GM23338 (cell line): ENCODE measurements at regions not wholly inside any gene's neighbourhood (a gene's known extent, or its start where the extent isn't known, plus 50 kb on each side); places are given as distances from the start of the nearest gene placed in this dataset.

Experiments used
- ATAC-seq: fragments of 200-7000 bp; cut with Tn5 transposase; 3 replicates; pipeline ENCODE4 v1.9.1; 2020
- DNase-seq: peaks from one replicate; pipeline ENCODE4 v3.0.0-alpha.2; 2015; ENCODE audit warnings: low spot score
- H2AFZ ChIP-seq: fragments of 200-600 bp; sonication (generic); 2 replicates; pipeline ENCODE4 v1.8.0; 2016; ENCODE audit warnings: antibody characterized with exemption, mild to moderate bottlenecking, moderate library complexity
- H3F3A ChIP-seq: fragments of 200-600 bp; sonication (generic); replicated peaks from 2 replicates; pipeline ENCODE4 v1.8.0; 2017; ENCODE audit warnings: antibody characterized with exemption, mixed run types, low read depth
- H3K27ac ChIP-seq: fragments of 200-600 bp; sonication (generic); 2 replicates; pipeline ENCODE4 v1.6.1; 2016; ENCODE audit warnings: low read depth
- H3K27me3 ChIP-seq: fragments of 200-600 bp; sonication (generic); 2 replicates; pipeline ENCODE4 v1.8.0; 2016; ENCODE audit warnings: mild to moderate bottlenecking, mixed run types, moderate library complexity; ENCODE audit not compliant: insufficient read depth
- H3K36me3 ChIP-seq: fragments of 200-600 bp; sonication (generic); 2 replicates; pipeline ENCODE4 v1.8.0; 2016; ENCODE audit warnings: mild to moderate bottlenecking; ENCODE audit not compliant: insufficient read depth
- H3K4me1 ChIP-seq: fragments of 200-600 bp; sonication (generic); 2 replicates; pipeline ENCODE4 v1.8.0; 2016; ENCODE audit warnings: mild to moderate bottlenecking, moderate library complexity; ENCODE audit not compliant: insufficient read depth
- H3K4me2 ChIP-seq: fragments of 200-600 bp; sonication (generic); 2 replicates; pipeline ENCODE4 v1.7.1; 2017; ENCODE audit warnings: mixed run types
- H3K4me3 ChIP-seq: fragments of 200-600 bp; sonication (generic); 2 replicates; pipeline ENCODE4 v1.6.1; 2016; ENCODE audit warnings: mixed run types
- H3K79me2 ChIP-seq: fragments of 200-600 bp; sonication (generic); replicated peaks from 2 replicates; pipeline ENCODE4 v1.8.0; 2017; ENCODE audit warnings: mild to moderate bottlenecking; ENCODE audit not compliant: insufficient read depth
- H3K9me2 ChIP-seq: fragments of 200-600 bp; sonication (generic); 2 replicates; pipeline ENCODE4 v1.8.0; 2017; ENCODE audit not compliant: insufficient read depth
- H4K20me1 ChIP-seq: fragments of 200-600 bp; sonication (generic); replicated peaks from 2 replicates; pipeline ENCODE4 v1.8.0; 2017; ENCODE audit warnings: mild to moderate bottlenecking; ENCODE audit not compliant: insufficient read depth
- H3K27ac Mint-ChIP-seq: 2 replicates; pipeline ENCODE4 v1.8.0; 2020; ENCODE audit warnings: inconsistent platforms, mild to moderate bottlenecking, moderate library complexity, mixed read lengths
- H3K27me3 Mint-ChIP-seq: 3 replicates; pipeline ENCODE4 v1.8.0; 2022; ENCODE audit warnings: low read depth, mild to moderate bottlenecking, moderate library complexity, mixed read lengths, inconsistent platforms; ENCODE audit not compliant: insufficient read depth, poor library complexity
- H3K36me3 Mint-ChIP-seq: 3 replicates; pipeline ENCODE4 v1.8.0; 2021; ENCODE audit warnings: low read depth, mild to moderate bottlenecking, inconsistent platforms, moderate library complexity, mixed read lengths
- H3K4me1 Mint-ChIP-seq: 3 replicates; pipeline ENCODE4 v1.8.0; 2020; ENCODE audit warnings: mild to moderate bottlenecking, inconsistent platforms, mixed read lengths
- H3K4me3 Mint-ChIP-seq: 3 replicates; pipeline ENCODE4 v1.8.0; 2021; ENCODE audit warnings: moderate library complexity, mild to moderate bottlenecking, inconsistent platforms, mixed read lengths
- H3K9me3 Mint-ChIP-seq: 3 replicates; pipeline ENCODE4 v1.8.0; 2020; ENCODE audit warnings: moderate library complexity, mild to moderate bottlenecking, inconsistent platforms, mixed read lengths
- CREB1 ChIP-seq: fragments of 250-450 bp; sonication (Bioruptor Pico); IDR thresholded peaks from 2 replicates; pipeline ENCODE4 v1.5.0; 2020; ENCODE audit warnings: low read depth, mild to moderate bottlenecking, moderate library complexity
- JUNB ChIP-seq: IDR thresholded peaks from one replicate; pipeline ENCODE4 v1.6.1; 2016; ENCODE audit warnings: antibody characterized with exemption; ENCODE audit not compliant: unreplicated experiment
- TF ChIP-seq, protein P1 (sequence below): fragments of 250-450 bp; sonication (Bioruptor Pico); IDR thresholded peaks from 2 replicates; pipeline ENCODE4 v1.5.0; 2020; ENCODE audit warnings: mild to moderate bottlenecking, moderate library complexity
- TF ChIP-seq, protein P2 (sequence below): IDR thresholded peaks from 2 replicates; pipeline ENCODE4 v1.6.1; 2016; ENCODE audit warnings: antibody characterized with exemption

DNA sequence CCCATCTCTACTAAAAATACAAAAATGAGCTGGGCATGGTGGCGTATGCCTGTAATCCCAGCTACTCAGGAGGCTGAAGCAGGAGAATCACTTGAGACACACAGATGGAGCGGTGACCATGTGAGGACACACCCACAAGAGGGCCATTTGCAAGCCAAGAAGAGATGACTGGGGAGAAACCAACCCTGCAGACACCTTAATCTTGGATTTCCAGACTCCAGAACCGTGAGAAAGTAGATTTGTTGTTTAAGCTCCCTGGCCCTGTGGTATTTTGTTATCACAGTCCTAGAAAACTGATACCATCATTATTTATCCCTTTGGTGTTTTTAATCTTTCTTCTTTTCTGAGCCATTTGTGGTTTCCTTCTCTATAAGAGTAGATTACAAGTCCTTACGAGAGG is 88.6 kb upstream of the ID2 start (continued):
- TF ChIP-seq, protein P1, sequence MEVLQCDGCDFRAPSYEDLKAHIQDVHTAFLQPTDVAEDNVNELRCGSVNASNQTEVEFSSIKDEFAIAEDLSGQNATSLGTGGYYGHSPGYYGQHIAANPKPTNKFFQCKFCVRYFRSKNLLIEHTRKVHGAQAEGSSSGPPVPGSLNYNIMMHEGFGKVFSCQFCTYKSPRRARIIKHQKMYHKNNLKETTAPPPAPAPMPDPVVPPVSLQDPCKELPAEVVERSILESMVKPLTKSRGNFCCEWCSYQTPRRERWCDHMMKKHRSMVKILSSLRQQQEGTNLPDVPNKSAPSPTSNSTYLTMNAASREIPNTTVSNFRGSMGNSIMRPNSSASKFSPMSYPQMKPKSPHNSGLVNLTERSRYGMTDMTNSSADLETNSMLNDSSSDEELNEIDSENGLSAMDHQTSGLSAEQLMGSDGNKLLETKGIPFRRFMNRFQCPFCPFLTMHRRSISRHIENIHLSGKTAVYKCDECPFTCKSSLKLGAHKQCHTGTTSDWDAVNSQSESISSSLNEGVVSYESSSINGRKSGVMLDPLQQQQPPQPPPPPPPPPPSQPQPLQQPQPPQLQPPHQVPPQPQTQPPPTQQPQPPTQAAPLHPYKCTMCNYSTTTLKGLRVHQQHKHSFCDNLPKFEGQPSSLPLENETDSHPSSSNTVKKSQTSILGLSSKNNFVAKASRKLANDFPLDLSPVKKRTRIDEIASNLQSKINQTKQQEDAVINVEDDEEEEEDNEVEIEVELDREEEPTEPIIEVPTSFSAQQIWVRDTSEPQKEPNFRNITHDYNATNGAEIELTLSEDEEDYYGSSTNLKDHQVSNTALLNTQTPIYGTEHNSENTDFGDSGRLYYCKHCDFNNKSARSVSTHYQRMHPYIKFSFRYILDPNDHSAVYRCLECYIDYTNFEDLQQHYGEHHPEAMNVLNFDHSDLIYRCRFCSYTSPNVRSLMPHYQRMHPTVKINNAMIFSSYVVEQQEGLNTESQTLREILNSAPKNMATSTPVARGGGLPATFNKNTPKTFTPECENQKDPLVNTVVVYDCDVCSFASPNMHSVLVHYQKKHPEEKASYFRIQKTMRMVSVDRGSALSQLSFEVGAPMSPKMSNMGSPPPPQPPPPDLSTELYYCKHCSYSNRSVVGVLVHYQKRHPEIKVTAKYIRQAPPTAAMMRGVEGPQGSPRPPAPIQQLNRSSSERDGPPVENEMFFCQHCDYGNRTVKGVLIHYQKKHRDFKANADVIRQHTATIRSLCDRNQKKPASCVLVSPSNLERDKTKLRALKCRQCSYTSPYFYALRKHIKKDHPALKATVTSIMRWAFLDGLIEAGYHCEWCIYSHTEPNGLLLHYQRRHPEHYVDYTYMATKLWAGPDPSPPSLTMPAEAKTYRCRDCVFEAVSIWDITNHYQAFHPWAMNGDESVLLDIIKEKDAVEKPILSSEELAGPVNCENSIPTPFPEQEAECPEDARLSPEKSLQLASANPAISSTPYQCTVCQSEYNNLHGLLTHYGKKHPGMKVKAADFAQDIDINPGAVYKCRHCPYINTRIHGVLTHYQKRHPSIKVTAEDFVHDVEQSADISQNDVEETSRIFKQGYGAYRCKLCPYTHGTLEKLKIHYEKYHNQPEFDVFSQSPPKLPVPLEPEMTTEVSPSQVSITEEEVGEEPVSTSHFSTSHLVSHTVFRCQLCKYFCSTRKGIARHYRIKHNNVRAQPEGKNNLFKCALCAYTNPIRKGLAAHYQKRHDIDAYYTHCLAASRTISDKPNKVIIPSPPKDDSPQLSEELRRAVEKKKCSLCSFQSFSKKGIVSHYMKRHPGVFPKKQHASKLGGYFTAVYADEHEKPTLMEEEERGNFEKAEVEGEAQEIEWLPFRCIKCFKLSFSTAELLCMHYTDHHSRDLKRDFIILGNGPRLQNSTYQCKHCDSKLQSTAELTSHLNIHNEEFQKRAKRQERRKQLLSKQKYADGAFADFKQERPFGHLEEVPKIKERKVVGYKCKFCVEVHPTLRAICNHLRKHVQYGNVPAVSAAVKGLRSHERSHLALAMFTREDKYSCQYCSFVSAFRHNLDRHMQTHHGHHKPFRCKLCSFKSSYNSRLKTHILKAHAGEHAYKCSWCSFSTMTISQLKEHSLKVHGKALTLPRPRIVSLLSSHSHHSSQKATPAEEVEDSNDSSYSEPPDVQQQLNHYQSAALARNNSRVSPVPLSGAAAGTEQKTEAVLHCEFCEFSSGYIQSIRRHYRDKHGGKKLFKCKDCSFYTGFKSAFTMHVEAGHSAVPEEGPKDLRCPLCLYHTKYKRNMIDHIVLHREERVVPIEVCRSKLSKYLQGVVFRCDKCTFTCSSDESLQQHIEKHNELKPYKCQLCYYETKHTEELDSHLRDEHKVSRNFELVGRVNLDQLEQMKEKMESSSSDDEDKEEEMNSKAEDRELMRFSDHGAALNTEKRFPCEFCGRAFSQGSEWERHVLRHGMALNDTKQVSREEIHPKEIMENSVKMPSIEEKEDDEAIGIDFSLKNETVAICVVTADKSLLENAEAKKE (CRISPR knock-in tag), result no peak
- no peak for TF ChIP-seq JUNB

DNA sequence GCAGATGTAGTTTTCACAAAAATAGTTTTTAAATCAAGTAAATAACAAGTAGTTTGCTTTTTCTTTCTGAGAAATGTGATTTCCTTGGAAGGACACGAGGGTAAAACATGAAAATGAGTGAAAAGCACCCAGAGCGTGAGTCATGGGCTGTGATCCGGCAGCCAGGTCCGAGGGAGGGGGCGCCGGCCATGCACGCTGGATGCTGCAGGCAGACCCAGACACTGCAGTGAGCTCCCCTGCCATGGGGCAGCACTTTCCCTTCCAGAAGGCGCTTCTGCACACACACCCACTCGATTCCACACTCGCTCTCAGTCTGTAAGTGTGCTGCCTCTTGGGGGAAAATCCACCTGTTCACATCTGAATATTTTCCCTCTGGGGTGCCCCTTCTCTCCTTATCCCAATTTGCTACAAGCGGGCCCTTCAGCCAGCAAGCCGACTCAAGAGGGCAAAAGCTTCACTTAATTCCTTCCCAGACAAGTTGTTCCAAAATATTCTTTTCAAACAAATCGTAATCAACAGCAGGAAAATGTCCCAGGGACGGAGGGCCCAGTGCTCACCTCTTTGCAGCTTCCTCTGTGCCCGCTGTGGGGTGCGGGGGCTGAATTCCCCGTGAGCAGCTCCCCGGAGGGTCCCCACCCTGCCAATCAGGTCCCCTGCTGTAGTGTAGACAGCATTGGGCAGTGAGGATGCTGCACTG is 87.0 kb upstream of the ID2 start:
- H3F3A ChIP-seq, result no peaks in the 10 kb centered on the region
- H3K27me3 ChIP-seq, result no peaks in the 10 kb centered on the region
- Mint-ChIP-seq H3K4me3 (no peak overlapping the region), H3K27ac (no peak overlapping the region), H3K9me3 (no peaks in the 10 kb centered on the region), H3K36me3 (no peaks in the 10 kb centered on the region), H3K27me3 (peaks cover 6% of the 10 kb centered on the region), H3K4me1 (no peaks in the 10 kb centered on the region; the same call in 1 of the 3 replicates)
- no peaks in the 10 kb centered on the region for H3K4me1 ChIP-seq
- H2AFZ ChIP-seq, result peak overlapping the region; percentile 59; the same call in 1 of the 2 replicates
- TF ChIP-seq CREB1 (CRISPR knock-in tag), result no peak
- TF ChIP-seq, protein P2, sequence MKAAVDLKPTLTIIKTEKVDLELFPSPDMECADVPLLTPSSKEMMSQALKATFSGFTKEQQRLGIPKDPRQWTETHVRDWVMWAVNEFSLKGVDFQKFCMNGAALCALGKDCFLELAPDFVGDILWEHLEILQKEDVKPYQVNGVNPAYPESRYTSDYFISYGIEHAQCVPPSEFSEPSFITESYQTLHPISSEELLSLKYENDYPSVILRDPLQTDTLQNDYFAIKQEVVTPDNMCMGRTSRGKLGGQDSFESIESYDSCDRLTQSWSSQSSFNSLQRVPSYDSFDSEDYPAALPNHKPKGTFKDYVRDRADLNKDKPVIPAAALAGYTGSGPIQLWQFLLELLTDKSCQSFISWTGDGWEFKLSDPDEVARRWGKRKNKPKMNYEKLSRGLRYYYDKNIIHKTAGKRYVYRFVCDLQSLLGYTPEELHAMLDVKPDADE, result no peak
- no peak overlapping the region for H3K27ac ChIP-seq
- no peak for DNase-seq
- no peaks in the 10 kb centered on the region for H3K36me3 ChIP-seq
- H3K4me3 ChIP-seq, result no peak overlapping the region
- H3K4me2 ChIP-seq, result no peak overlapping the region
- no peaks in the 10 kb centered on the region for H3K9me2 ChIP-seq
- ATAC-seq, result peak; percentile 70
- H3K79me2 ChIP-seq, result no peaks in the 10 kb centered on the region
- H4K20me1 ChIP-seq, result no peaks in the 10 kb centered on the region
